Hematopoietic multipotent progenitor cell treated with erythropoietin and hydrocortisone succinate and interleukin-3 and kit ligand, for 8 days (in vitro differentiated cells): ENCODE measurements at regions not wholly inside any gene's neighbourhood (a gene's known extent, or its start where the extent isn't known, plus 50 kb on each side); places are given as distances from the start of the nearest gene placed in this dataset.
"Not testable (repeated sequence)": the region's sequence is repeated elsewhere in the genome, so short reads cannot be mapped to it uniquely, and the experiment has no call there.

Experiments
- DNase-seq: peaks from one replicate; pipeline ENCODE4 v3.0.0-alpha.2; 2015

DNA sequence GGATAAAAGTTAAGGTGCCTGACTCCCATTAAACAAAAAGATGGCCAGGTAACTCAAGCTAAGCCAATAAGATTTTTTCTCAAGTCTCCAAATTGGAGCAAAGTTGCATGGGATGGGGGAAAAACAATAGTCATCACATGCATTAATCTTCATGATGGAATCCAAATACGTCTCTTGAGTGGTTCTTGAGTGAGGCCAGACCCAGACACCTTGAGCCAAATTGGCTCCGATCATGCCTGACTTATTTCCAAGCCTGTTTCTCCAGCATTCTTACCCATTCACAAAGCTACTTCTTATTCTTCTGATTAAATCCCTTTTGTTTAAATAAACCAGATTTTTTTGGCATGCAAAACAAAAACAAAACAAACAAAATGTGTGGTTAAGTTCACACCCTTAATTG is 420.3 kb upstream of the NRSN1 start:
- no peak for DNase-seq

DNA sequence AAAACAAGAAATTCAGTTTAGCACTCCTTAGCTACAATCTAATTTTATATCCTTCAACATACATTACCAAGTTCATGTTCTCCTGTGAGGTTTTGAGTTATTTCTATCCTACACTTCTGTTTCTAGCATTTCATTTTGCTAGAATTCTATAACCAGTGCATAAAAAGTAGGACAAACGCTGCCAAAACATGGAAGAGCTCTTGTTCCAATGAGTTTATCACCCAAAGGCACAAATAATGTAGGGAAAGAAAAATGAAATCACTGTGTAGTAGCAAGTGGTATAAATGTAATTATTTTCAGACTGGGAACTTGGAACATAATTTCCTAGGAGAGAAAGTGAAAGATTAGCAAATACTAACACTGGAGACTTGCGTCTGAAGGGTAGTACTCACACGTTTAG is 413.3 kb upstream of the NRSN1 start:
- DNase-seq = no peak

DNA sequence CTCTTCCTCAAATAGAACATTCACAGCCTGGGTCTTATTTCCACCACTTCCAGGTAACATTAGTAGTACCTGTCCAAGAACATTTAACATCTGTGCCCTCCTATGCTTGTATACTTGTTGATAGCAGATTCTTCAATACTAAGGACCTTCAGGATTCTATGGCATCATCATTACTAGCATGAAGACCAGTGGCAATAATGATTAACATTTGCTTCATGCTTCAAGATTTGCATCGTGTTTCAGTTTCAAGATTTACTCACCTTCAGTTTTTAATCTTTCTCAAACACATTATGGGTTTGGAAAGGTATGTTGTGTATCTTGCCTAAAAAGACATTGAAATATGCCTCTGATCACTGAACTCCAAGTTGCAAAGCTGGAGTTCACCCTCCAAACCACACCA is 412.8 kb upstream of the NRSN1 start:
- DNase-seq = no peak

DNA sequence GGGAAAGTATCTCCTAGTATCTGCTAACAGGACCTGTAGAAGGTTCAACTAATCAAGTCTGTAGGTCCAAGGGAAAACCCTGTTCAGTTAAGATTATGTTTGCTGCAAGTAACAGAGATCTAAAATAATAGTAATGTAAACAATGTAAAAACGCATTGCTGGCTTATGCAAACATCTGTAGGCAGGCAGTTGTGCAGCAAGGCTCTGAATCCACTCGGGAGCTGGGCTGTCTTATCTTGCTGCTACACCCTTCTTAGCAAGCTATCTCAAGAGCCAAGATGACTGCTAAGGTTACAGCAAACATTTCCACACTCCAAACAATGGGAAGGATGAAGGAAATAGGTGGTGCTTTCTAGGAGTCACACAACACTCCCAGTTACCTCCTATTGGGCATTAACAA is 397.3 kb upstream of the NRSN1 start:
- DNase-seq = peak; percentile 81

DNA sequence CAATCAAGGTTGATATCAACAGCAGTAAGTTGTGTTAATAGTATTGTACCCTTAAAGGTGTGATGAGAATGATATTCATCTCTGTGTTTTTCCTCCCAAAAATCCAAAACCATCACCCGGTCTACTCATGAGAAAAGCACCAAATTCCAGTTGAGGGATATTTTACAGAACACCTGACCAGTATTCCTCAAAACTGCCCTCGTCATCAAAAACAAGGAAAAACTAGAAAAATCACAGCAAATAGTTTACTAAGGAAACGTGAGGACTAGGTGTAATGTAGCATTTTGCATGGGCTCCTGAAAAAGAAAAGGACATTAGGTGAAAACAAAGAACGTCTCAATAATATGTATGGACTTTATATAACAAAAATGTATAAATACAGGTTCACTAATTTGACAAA is 394.4 kb upstream of the NRSN1 start:
- DNase-seq = no peak

DNA sequence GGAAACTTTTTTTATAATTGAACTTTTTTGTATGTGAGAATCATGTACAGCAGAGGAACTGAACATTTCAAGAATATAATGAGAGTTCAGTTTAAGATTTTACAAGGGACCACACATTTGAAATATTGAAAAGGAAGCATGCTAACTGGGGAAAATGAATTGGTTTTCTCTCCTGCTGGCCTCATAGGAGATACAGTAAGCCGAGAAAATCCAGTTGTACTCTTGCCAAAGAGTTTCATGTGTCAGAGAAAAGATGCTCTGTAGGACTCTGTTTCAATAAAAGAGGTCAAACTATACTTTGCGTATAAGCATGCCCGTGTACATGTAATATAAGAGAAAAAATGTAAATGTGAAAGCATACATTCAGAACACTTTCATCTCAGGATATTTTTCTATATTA is 393.5 kb upstream of the NRSN1 start:
- DNase-seq = no peak

DNA sequence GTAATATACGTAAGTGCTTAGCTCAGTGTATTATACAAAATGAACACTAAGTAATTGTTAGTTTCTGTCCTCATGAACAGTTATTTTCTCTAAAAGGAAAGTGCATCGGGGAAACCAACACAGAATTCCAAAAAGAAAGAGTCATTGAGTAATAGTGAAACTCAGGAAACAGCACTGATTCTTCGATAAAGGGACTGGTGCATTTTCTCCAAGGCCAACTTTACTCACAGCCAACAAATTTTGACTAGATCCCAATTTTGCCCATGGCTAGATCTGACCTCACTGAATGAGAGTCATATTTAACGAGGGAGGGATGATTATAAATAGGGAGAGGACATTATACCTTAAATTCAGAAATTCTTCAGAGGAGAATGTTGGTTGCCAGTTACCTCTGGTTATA is 390.9 kb upstream of the NRSN1 start:
- no peak for DNase-seq

DNA sequence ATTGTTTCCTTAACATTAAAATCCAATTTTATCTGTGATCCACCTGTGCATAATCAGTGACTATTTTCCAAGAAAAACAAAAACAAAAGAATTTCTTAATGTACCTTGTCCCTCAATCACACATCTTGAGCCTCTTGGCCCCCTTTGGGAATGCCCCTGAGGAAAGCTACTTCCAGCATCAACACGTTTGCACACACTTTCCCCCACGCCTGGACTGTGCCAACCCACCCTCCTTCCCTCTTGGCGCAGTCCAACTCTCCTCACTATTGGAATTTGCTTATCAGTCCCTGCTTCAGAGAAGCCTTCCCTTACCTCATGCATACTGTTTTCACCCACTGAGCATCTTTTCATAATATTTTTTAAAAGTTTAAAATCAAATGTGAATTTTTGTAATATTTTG is 389.4 kb upstream of the NRSN1 start:
- DNase-seq = no peak

DNA sequence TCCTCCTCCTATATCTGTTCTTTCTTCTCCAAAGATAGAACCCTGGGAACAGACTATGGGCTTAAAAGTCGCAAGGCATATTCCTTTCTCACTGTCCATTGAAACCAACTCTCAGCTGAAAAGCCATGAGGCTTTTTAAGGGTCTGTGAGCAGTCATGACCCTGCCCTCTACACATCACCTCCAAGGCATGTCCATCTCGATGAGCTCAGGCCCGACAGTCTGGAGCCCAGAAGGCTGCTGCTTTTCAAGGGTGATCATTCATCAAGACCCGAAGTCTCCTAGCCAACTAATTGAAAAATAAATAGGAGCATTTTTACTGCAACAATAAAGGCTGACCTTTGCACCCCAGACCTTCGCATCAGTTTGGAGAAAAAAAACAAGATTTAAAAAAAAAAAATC is 378.8 kb upstream of the NRSN1 start:
- no peak for DNase-seq

DNA sequence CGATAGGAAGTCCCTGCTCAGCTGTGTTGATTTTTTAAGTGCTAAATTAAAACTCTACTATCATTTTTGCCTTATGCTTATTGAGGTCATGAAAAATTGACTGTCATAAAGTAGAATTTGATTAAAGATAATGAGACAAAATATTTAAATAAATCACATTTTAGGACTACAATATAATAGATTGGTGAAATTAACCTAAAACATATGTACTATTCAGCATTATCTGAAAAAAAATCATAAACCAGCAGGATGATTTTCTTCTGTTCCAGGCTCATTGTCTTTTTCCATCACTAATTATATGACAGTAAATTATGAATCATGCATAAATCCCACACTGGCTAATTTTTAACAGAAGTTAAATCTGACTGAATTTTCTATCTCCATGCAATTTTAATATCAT is 373.6 kb upstream of the NRSN1 start:
- no peak for DNase-seq

DNA sequence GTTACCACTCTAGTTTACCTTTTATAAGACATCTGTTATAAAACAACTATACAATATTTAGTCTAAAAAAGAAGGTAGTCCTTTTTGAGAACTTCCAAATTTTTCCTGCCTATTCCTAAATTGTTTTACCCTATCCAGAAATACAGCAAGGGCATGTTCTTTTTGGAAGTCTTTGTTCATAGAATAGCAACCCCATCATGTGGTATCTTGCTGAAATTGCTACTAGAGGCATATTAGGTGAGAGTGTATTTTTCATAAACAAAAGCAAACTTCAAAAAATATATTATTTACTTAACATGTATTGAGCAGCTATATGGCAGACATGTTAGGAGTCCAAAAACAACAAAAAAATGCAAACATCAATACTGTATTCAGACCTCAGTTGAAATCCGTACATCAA is 371.8 kb upstream of the NRSN1 start:
- no peak for DNase-seq

DNA sequence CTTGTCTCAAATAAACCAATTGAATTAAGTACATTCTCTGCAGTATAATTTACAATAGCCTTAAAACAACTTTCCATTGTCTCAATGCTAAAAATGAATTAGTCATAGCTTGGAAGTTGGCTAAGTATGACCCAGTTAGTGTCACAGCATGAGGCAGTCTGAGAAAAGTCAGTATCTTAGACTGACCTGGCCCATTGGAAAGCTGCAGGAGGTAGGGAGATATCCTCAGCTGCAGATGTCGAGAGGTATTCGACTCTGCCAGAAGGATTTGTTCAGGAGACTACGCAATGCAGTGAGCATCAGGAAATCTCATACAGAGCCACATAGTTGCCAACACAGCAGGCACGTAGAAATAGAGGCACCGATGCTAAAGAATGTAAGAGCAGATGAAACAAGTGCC is 350.9 kb upstream of the NRSN1 start:
- no peak for DNase-seq

DNA sequence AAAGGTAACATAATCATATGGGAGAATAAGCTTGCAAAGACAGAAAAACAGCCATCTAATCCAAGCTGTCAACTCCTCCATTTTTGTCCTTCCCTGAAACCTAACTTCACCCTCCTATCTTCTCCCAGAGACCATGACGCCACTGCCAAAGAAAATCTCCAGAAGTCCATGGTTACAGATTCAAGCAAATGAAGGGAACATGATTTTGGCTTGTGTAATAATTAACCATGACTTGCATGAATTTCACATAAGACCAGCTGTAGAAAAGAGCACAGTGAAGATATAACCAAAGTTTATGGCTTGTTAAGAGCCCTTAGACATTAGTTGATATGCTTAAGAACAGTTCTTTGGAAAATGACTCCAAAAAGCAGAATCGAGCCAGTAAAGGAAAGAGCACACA is 342.1 kb upstream of the NRSN1 start:
- no peak for DNase-seq

DNA sequence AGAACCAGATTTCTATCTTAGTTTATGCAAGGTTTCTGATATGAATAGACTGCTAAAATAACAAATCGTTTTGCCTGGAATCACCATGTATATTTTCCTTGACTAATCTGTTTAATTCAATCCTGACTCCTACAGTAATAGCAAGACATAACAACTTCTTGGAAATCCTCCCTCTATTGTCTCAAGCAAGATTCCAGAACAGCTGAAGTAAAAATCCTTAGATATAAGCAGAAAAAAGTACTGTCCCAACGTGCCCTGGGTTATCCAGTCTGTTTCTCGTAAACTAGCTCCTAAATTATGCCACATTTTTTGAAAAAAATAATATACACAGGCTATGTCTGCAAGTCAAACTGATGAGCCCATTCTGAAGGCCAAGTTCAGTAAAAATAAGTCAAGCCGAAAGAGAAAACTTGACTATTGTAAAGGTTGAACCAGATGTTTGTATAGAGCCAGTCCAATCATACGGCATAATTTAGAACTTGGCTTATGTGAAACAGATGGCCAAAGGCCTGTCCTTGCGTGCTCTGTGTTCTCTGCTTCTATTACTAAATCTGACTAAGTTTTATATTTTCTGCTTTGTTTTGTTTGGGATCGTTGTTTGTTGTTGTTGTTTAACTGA is 341.6 kb upstream of the NRSN1 start:
- DNase-seq = no peak

DNA sequence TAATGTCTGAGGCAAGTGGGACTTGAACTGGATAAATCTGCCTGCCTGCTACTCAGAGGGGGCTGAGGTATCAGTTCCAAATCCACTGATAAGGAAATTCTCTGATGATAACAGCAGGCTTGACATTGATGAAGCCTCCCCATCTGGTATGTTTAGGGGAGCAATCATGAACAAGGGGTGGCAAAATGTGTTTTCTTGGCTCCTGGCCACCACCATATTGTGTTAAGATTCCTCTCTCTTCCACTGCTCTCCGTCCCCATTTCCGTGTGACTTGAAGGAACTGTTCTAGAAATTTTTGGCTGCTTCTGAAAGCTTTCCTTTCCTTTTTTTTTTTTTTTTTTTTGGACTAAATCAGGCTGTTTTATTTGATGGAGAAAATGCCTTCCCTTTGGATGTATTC is 335.3 kb upstream of the NRSN1 start:
- no peak for DNase-seq

DNA sequence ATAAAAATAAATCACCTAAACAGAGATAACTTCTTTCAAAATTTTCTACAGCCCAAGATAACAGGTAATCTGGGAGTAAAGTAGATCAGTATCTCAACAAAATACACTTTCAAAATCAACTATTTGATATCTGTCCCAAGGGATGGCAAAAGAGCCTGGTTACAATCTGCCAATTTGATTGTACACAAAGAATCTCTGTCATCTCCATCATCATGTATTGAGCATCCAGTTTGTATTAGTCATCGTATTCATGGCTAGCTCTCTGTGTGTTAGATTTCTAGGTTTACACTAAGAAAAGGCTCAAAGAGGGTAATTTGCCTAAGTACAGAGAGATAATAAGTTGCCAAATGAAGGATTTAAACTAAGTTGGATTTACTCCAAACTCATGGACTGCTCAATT is 329.0 kb upstream of the NRSN1 start:
- no peak for DNase-seq

DNA sequence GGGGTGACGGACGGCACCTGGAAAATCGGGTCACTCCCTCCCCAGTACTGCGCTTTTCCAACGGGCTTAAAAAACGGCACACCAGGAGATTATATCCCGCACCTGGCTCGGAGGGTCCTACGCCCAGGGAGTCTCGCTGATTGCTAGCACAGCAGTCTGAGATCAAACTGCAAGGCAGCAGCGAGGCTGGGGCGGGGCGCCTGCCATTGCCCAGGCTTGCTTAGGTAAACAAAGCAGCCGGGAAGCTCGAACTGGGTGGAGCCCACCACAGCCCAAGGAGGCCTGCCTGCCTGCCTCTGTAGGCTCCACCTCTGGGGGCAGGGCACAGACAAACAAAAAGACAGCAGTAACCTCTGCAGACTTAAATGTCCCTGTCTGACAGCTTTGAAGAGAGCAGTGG is 321.7 kb upstream of the NRSN1 start:
- not testable (repeated sequence) for DNase-seq

DNA sequence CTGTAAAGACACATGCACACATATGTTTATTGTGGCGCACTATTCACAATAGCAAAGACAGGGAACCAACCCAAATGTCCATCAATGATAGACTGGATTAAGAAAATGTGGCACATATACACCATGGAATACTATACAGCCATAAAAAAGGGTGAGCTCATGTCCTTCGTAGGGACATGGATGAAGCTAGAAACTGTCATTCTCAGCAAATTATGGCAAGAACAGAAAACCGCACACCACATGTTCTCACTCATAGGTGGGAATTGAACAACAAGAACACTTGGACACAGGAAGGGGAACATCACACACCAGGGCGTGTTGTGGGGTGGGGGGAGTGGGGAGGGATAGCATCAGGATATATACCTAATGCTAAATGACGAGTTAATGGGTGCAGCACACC is 304.9 kb upstream of the NRSN1 start:
- not testable (repeated sequence) for DNase-seq

DNA sequence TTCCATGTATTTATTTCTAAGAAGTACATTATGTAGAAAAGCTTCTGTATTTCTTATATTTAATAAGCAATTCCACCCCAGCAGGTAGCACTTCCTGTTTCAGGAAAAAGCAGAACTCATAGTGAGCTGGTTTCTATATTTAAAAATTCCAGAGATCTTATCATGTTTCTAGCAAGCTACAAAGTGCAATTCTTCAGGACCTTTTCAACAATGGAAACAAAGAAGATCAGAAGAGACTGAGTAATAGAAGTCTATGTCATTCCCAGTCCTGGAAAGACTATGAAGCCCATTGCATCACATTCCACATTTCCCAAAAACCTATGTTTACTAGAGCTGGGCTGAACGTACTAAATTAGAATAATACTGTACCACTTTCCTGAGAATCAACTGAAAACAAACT is 302.6 kb upstream of the NRSN1 start:
- DNase-seq = no peak

DNA sequence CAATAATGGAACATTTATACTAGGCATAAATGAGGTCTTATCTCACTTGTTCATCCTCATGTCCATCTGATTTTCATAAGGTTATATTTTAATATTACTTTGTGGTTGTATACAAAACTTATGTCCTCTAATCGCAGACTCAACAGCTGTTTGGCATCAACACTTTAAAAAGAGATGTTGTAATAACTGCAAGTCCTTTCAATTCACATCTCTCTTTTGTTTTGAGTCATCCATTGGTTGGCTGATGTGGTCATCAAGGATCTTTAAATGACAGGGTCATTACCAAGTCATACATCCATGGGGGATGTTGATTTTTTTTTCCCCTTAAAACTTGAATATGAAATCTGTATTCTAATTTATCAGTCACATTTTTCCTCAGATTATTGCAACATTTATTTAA is 299.4 kb upstream of the NRSN1 start:
- DNase-seq = no peak

DNA sequence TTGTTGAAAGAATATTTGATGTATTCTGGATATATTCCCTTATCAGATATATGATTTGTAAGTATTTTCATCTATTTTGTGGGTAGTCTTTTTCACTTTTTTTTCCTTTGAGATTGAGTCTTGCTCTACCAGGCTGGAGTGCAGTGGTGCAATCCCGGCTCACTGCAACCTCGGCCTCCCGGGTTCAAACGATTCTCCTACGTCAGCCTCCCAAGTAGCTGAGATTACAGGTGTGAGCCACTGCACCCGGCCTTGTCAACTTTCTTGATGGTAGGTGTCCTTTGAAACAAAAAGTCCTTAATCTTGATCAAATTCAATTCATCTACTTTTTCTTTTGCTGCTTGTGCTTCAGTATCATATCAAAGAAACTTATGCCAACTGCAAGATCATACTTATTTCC is 297.2 kb upstream of the NRSN1 start:
- no peak for DNase-seq

DNA sequence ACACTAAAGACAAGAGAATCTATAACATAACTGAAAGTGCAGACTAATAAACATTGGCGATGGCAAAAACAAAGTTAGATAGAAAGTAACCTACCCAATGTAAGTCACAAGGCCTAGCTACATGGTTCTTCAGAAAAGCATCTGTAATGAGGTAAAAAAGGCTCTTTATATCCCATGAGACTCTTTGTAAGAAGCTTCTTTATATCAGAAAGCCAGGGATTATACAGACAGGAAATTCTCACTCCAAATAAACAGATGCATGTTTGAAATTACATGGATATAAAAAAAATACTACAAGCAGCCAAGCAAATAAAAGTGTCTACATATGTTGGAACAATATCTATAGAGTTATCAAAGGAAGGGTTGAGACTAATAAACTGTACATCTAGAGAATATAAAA is 284.9 kb upstream of the NRSN1 start:
- no peak for DNase-seq

DNA sequence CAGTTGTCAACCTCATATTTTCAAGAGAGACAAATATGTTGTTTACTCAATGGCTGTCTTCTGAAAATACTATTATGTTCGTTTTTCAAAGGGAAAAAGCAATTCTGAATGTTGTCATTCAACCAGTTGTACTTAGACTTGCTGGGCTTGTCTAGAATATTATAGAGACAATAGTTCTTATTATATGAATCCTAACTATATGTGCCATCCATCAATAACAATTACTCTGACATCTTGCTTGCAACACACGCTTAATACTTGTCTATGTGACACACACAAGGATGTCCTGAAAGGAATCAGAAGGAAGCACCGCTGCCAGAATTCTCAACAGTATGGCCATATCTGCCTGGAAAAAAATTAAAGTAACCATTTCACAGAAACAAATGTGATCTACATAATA is 283.3 kb upstream of the NRSN1 start:
- DNase-seq = no peak

DNA sequence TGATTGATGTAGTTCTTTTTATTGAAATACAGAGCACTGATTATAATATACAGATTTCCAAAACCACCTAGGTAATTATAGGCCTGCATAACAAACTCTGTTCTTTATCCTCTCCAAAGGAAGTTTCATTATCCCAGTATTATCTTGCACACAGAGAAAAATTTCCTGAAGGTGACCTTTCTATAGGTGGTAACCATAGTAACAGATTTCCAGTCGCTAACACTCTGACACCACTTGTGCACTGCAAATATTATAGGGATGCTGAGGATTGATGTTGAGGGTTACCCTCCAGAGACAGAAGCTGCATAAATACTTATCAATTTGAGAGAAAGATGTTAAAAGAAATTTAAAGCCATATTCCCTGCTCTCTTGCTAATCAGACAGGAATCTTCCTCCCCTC is 274.5 kb upstream of the NRSN1 start:
- no peak for DNase-seq

DNA sequence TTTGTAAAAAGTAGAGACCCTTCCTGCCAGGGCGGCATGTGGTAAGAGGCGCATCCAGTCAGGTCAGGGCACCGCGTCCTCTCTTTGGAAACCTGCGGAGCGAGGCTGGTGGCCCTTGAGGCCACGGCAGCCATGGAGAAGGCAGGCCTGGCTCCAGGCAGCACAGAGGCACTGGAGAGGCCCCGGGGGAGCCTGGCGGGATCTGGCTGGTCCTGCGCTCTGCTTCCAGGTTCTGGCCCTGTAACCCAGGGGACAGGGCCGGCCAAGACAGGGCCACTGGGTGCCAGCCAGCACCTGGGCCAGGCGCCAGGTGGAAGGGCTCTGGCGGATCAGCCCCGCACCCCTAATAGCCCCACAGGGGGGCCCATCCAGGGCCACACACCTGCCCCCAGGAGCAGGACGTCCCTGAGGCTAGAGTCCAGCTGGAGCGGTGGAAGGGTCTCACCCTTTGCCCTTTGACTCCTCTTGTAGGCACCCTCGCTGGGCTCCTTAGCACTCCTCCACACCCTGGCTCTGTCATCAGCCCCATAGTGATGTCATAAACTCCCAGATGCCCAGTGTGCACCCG is 272.4 kb upstream of the NRSN1 start:
- not testable (repeated sequence) for DNase-seq

DNA sequence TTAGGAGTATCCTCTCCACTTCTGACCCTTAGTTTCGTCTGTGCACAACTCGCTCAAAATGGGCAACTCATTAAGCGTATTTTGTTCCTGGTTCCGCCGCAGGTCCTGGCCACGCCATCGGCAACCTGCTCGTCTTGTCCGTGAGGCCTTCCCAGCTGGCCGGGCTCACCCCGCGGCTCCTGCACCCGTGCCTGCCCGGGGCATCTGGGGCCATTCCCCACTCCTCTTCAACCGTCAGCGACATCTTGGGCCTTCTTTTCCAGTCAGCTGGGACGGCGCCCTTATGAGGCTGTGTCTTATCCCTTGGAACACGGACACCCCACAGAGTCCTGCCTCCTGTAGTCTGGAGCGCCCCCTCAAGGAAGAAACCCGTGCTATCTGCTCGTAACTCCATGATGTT is 271.9 kb upstream of the NRSN1 start:
- not testable (repeated sequence) for DNase-seq
